Peyer's patch (tissue), 4 donors: ENCODE measurements at regions not wholly inside any gene's neighbourhood (a gene's known extent, or its start where the extent isn't known, plus 50 kb on each side); places are given as distances from the start of the nearest gene placed in this dataset.

ENCODE experiments used
- POLR2A ChIP-seq, 2 donors: fragments of 450-650 bp; IDR thresholded peaks; one replicate each; pipeline ENCODE4 v1.5.1; 2017; ENCODE audit warnings: antibody characterized with exemption in 2 of 2, mild to moderate bottlenecking in 2 of 2, moderate library complexity in 2 of 2
- TF ChIP-seq, protein P1 (sequence below), 6 experiments: fragments of 450-650 bp in 4 of 6; fragments of 200-600 bp in 2 of 6; sonication (generic) in 1 of 6; IDR thresholded peaks; one replicate each; pipeline ENCODE4 v1.5.1; 2017 to 2019; ENCODE audit warnings: antibody characterized with exemption in 6 of 6, mild to moderate bottlenecking in 3 of 6, moderate library complexity in 1 of 6

DNA sequence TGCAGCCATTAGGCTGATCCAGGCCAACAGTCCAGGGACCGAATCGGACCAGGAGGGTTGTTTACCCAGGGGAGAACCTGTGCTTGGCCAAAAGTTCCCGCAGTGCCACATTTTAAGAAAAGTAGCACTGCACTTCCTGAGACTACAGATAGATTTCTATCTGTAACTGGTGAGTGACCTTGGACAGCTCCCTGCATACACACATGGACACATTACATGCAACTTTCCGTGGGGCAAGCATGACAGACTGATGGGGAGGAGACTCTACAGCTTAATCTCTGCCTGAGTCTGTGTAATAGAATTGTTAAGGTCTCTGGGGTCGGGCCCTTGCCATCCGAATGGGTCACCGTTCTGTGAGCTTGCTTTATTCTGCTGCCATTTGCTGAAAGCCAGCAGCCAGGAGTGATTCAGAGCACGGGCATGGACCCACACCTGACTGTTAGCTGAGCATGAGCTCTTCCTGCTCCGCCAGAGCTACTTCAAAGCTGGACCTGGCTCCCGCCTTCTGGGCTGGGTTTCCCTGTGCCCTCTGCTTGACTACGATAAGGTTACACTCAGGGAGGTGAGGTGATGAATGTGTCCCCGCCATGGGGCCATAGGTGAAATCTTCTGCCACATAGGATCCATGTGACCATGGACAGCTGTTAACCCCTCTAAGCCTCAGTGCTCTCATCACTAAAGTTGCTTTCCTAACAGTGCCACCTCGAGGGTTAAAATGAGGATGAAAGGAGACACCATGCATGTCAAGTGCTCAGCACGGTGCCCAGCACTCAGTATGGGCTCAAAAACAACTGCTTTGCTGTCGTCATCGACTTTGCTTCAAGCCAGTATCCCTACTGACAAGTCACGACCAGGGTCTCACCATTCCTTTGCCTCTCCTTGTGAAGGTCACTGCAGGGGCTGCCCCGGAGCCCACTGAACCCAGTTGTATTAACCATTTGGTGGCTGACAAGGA lies 200.0 kb downstream of the MELK start:
- TF ChIP-seq, protein P1, sequence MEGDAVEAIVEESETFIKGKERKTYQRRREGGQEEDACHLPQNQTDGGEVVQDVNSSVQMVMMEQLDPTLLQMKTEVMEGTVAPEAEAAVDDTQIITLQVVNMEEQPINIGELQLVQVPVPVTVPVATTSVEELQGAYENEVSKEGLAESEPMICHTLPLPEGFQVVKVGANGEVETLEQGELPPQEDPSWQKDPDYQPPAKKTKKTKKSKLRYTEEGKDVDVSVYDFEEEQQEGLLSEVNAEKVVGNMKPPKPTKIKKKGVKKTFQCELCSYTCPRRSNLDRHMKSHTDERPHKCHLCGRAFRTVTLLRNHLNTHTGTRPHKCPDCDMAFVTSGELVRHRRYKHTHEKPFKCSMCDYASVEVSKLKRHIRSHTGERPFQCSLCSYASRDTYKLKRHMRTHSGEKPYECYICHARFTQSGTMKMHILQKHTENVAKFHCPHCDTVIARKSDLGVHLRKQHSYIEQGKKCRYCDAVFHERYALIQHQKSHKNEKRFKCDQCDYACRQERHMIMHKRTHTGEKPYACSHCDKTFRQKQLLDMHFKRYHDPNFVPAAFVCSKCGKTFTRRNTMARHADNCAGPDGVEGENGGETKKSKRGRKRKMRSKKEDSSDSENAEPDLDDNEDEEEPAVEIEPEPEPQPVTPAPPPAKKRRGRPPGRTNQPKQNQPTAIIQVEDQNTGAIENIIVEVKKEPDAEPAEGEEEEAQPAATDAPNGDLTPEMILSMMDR (IDR thresholded peaks at IDR 0.05), result no peak
- TF ChIP-seq POLR2A (IDR thresholded peaks at IDR 0.05), result no peak
